Liver (tissue), 8 donors: ENCODE measurements at regions not wholly inside any gene's neighbourhood (a gene's known extent, or its start where the extent isn't known, plus 50 kb on each side); places are given as distances from the start of the nearest gene placed in this dataset.

Experiments used
- DNase-seq: peaks from one replicate; pipeline ENCODE4 v3.0.0-alpha.2; 2017; ENCODE audit warnings: low spot score
- H3K27ac ChIP-seq, 2 donors: one replicate each; pipeline ENCODE4 v1.7.0; 2013; ENCODE audit warnings: inconsistent platforms in 2 of 2, low read length in 2 of 2, control low read depth in 1 of 2, low read depth in 1 of 2, mild to moderate bottlenecking in 1 of 2
- H3K27me3 ChIP-seq, 4 donors: one replicate each; pipeline versions ENCODE4 v1.6.1 to v1.7.0; 2013; ENCODE audit warnings: low read length in 3 of 4, inconsistent platforms in 1 of 4, mild to moderate bottlenecking in 1 of 4, moderate library complexity in 1 of 4; ENCODE audit not compliant: control insufficient read depth in 4 of 4, insufficient read depth in 4 of 4
- H3K36me3 ChIP-seq, 4 donors: one replicate each; pipeline versions ENCODE4 v1.6.1 to v1.7.0; 2013; ENCODE audit warnings: low read length in 3 of 4, mild to moderate bottlenecking in 3 of 4, low read depth in 1 of 4, moderate library complexity in 1 of 4; ENCODE audit not compliant: control insufficient read depth in 4 of 4, insufficient read depth in 3 of 4
- H3K4me1 ChIP-seq, 4 donors: one replicate each; pipeline versions ENCODE4 v1.6.1 to v1.7.0; 2013; ENCODE audit warnings: low read length in 3 of 4, mild to moderate bottlenecking in 3 of 4, moderate library complexity in 1 of 4; ENCODE audit not compliant: control insufficient read depth in 4 of 4, insufficient read depth in 4 of 4
- H3K4me3 ChIP-seq, 3 donors: one replicate each; pipeline versions ENCODE4 v1.6.1 to v1.7.0; 2013; ENCODE audit warnings: low read length in 3 of 3, control low read depth in 1 of 3, low read depth in 1 of 3, mild to moderate bottlenecking in 1 of 3
- H3K9ac ChIP-seq, 2 donors: one replicate each; pipeline ENCODE4 v1.7.0; 2013; ENCODE audit warnings: low read length in 2 of 2, mild to moderate bottlenecking in 2 of 2, moderate library complexity in 2 of 2, control low read depth in 1 of 2, low read depth in 1 of 2
- H3K9me3 ChIP-seq, 4 donors: one replicate each; pipeline versions ENCODE4 v1.6.1 to v1.7.0; 2013; ENCODE audit warnings: low read length in 3 of 4; ENCODE audit not compliant: control insufficient read depth in 4 of 4
- EGR1 ChIP-seq, 2 donors: IDR thresholded peaks; 2 replicates each; pipeline ENCODE4 v1.6.1; 2016 to 2018; ENCODE audit warnings: antibody characterized with exemption in 2 of 2, low read depth in 2 of 2
- FOXA1 ChIP-seq: IDR thresholded peaks from 2 replicates; pipeline ENCODE4 v1.6.1; 2016; ENCODE audit warnings: antibody characterized with exemption
- FOXA2 ChIP-seq: IDR thresholded peaks from 2 replicates; pipeline ENCODE4 v1.6.1; 2016; ENCODE audit warnings: antibody characterized with exemption
- GABPA ChIP-seq, 2 donors: IDR thresholded peaks in 1 of 2; conservative IDR thresholded peaks in 1 of 2; 2 replicates each; pipeline ENCODE4 v1.6.1; 2016; ENCODE audit warnings: antibody characterized with exemption in 2 of 2, mild to moderate bottlenecking in 1 of 2, moderate library complexity in 1 of 2
- HNF4A ChIP-seq, 2 donors: conservative IDR thresholded peaks; 2 replicates each; pipeline ENCODE4 v1.6.1; 2016; ENCODE audit warnings: antibody characterized with exemption in 2 of 2, mild to moderate bottlenecking in 2 of 2
- JUND ChIP-seq, 2 donors: IDR thresholded peaks; 2 replicates each; pipeline ENCODE4 v1.6.1; 2016; ENCODE audit warnings: antibody characterized with exemption in 2 of 2
- NR2F2 ChIP-seq: IDR thresholded peaks from 2 replicates; pipeline ENCODE4 v1.6.1; 2016; ENCODE audit warnings: antibody characterized with exemption
- RAD21 ChIP-seq, 2 donors: IDR thresholded peaks; 2 replicates each; pipeline ENCODE4 v1.6.1; 2016; ENCODE audit warnings: antibody characterized with exemption in 2 of 2, mild to moderate bottlenecking in 2 of 2
- RXRA ChIP-seq, 2 donors: IDR thresholded peaks; 2 replicates each; pipeline ENCODE4 v1.6.1; 2017 to 2018; ENCODE audit warnings: antibody characterized with exemption in 2 of 2, mild to moderate bottlenecking in 1 of 2
- TAF1 ChIP-seq: conservative IDR thresholded peaks from 2 replicates; pipeline ENCODE4 v1.6.1; 2016; ENCODE audit warnings: antibody characterized with exemption, mild to moderate bottlenecking
- YY1 ChIP-seq: IDR thresholded peaks from 2 replicates; pipeline ENCODE4 v1.6.1; 2016; ENCODE audit warnings: antibody characterized with exemption, mild to moderate bottlenecking
- ZBTB33 ChIP-seq: IDR thresholded peaks from 2 replicates; pipeline ENCODE4 v1.6.1; 2016; ENCODE audit warnings: antibody characterized with exemption
- WGBS: extraction: QIAGEN DNeasy Blood & Tissue Kit; methylation state at CpG from one replicate; pipeline ENCODE4 v1.1.7; 2013; 5-methylcytosine and 5-hydroxymethylcytosine counted together
- TF ChIP-seq, protein P1 (sequence below): fragments of 150-350 bp; IDR thresholded peaks from 2 replicates; pipeline ENCODE4 v1.5.1; 2017; ENCODE audit warnings: improper control_type of control experiment, low read depth, low read length; ENCODE audit not compliant: missing input control
- TF ChIP-seq, protein P2 (sequence below): IDR thresholded peaks from 2 replicates; pipeline ENCODE4 v1.6.1; 2016; ENCODE audit warnings: antibody characterized with exemption
- TF ChIP-seq, protein P3 (sequence below): IDR thresholded peaks from 2 replicates; pipeline ENCODE4 v1.6.1; 2016; ENCODE audit warnings: antibody characterized with exemption, mild to moderate bottlenecking
- donor health status: healthy.
- donor health status: healthy.
- donor health status: healthy.
- donor health status: healthy.
- donor health status: healthy.

- WGBS, result 79% methylated on average over 7 of the region's 7 CpGs
- TF ChIP-seq FOXA2 (no peak), ZBTB33 (no peak), GABPA (IDR thresholded peaks at IDR 0.05 in 1 of 2, conservative IDR thresholded peaks at IDR 0.05 in 1 of 2) (no peak), NR2F2 (no peak), YY1 (no peak), FOXA1 (no peak), RAD21 (IDR thresholded peaks at IDR 0.05) (no peak), HNF4A (conservative IDR thresholded peaks at IDR 0.05) (no peak)
- TF ChIP-seq, protein P1, sequence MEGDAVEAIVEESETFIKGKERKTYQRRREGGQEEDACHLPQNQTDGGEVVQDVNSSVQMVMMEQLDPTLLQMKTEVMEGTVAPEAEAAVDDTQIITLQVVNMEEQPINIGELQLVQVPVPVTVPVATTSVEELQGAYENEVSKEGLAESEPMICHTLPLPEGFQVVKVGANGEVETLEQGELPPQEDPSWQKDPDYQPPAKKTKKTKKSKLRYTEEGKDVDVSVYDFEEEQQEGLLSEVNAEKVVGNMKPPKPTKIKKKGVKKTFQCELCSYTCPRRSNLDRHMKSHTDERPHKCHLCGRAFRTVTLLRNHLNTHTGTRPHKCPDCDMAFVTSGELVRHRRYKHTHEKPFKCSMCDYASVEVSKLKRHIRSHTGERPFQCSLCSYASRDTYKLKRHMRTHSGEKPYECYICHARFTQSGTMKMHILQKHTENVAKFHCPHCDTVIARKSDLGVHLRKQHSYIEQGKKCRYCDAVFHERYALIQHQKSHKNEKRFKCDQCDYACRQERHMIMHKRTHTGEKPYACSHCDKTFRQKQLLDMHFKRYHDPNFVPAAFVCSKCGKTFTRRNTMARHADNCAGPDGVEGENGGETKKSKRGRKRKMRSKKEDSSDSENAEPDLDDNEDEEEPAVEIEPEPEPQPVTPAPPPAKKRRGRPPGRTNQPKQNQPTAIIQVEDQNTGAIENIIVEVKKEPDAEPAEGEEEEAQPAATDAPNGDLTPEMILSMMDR, result no peak
- TF ChIP-seq, protein P2, sequence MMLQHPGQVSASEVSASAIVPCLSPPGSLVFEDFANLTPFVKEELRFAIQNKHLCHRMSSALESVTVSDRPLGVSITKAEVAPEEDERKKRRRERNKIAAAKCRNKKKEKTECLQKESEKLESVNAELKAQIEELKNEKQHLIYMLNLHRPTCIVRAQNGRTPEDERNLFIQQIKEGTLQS, result no peak
- TF ChIP-seq, protein P3, sequence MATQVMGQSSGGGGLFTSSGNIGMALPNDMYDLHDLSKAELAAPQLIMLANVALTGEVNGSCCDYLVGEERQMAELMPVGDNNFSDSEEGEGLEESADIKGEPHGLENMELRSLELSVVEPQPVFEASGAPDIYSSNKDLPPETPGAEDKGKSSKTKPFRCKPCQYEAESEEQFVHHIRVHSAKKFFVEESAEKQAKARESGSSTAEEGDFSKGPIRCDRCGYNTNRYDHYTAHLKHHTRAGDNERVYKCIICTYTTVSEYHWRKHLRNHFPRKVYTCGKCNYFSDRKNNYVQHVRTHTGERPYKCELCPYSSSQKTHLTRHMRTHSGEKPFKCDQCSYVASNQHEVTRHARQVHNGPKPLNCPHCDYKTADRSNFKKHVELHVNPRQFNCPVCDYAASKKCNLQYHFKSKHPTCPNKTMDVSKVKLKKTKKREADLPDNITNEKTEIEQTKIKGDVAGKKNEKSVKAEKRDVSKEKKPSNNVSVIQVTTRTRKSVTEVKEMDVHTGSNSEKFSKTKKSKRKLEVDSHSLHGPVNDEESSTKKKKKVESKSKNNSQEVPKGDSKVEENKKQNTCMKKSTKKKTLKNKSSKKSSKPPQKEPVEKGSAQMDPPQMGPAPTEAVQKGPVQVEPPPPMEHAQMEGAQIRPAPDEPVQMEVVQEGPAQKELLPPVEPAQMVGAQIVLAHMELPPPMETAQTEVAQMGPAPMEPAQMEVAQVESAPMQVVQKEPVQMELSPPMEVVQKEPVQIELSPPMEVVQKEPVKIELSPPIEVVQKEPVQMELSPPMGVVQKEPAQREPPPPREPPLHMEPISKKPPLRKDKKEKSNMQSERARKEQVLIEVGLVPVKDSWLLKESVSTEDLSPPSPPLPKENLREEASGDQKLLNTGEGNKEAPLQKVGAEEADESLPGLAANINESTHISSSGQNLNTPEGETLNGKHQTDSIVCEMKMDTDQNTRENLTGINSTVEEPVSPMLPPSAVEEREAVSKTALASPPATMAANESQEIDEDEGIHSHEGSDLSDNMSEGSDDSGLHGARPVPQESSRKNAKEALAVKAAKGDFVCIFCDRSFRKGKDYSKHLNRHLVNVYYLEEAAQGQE, result no peak
- H3K36me3 ChIP-seq, result no peaks in the 10 kb centered on the region
- H3K9ac ChIP-seq, result no peak overlapping the region
- H3K4me1 ChIP-seq, result no peaks in the 10 kb centered on the region
- no peak for DNase-seq
- H3K9me3 ChIP-seq, result no peaks in the 10 kb centered on the region
- no peak overlapping the region for H3K4me3 ChIP-seq
- H3K27me3 ChIP-seq, result no peaks in the 10 kb centered on the region
- H3K27ac ChIP-seq, result no peak overlapping the region
These were observed 439.6 kb downstream of the TTLL7 start for GRCh38 chr1:83559129-83559840.

GRCh38 chr1:83555871-83556270 is 443.1 kb downstream of the TTLL7 start:
- Histone ChIP-seq H3K36me3 (no peaks in the 10 kb centered on the region), H3K27me3 (no peaks in the 10 kb centered on the region), H3K4me3 (no peak overlapping the region), H3K4me1 (no peaks in the 10 kb centered on the region), H3K9ac (no peak overlapping the region), H3K9me3 (no peaks in the 10 kb centered on the region), H3K27ac (no peak overlapping the region)
- no peak for DNase-seq
- TF ChIP-seq, protein P2, result no peak
- no peak for TF ChIP-seq RAD21 (IDR thresholded peaks at IDR 0.05)
- no peak for TF ChIP-seq RXRA (IDR thresholded peaks at IDR 0.05)
- no peak for TF ChIP-seq NR2F2
- TF ChIP-seq TAF1, result no peak
- TF ChIP-seq FOXA1, result no peak
- no peak for TF ChIP-seq FOXA2
- no peak for TF ChIP-seq ZBTB33
- TF ChIP-seq EGR1 (IDR thresholded peaks at IDR 0.05; ENCODE audit: low read depth in 2 of 2), result no peak
- no peak for TF ChIP-seq HNF4A (conservative IDR thresholded peaks at IDR 0.05)
- no peak for TF ChIP-seq JUND (IDR thresholded peaks at IDR 0.05)
- WGBS, result 79% methylated on average over 8 of the region's 8 CpGs
